Naive thymus-derived CD4-positive, alpha-beta T cell (primary cell): ENCODE measurements at regions not wholly inside any gene's neighbourhood (a gene's known extent, or its start where the extent isn't known, plus 50 kb on each side); places are given as distances from the start of the nearest gene placed in this dataset.

Experiments used
- ATAC-seq: fragments of 150-1000 bp; cut with Tn5 transposase; 2 replicates; pipeline ENCODE4 v1.10.0; 2021; ENCODE audit warnings: mild to moderate bottlenecking, moderate library complexity
- CTCF ChIA-PET: fragments of 350-600 bp; sonication (Branson Sonifier 250); formaldehyde crosslinking; loops from one replicate; lab custom pipeline; 2021; ENCODE audit warnings: antibody characterized with exemption; lab: Charles Lee
- POLR2A ChIA-PET: fragments of 350-600 bp; sonication (Branson Sonifier 250); formaldehyde crosslinking; loops from one replicate; lab custom pipeline; 2021; ENCODE audit warnings: antibody characterized with exemption, inconsistent platforms; lab: Charles Lee
- DNase-seq, 9 donors: peaks; one replicate each; pipeline versions ENCODE4 v3.0.0 to v3.0.0-alpha.2; 2020 to 2022; ENCODE audit warnings: mixed read lengths in 1 of 9
- H3K27ac ChIP-seq: one replicate; pipeline ENCODE4 v1.7.0; 2013; ENCODE audit warnings: mild to moderate bottlenecking, low read depth, low read length, moderate library complexity
- H3K27me3 ChIP-seq, 2 donors: one replicate each; pipeline ENCODE4 v1.7.0; 2013; ENCODE audit warnings: low read length in 2 of 2, mild to moderate bottlenecking in 2 of 2, moderate library complexity in 2 of 2; ENCODE audit not compliant: control insufficient read depth in 2 of 2, insufficient read depth in 2 of 2
- H3K36me3 ChIP-seq, 3 experiments: 1 replicate in 2 of 3; 2 replicates in 1 of 3; pipeline ENCODE4 v1.7.0; 2013; ENCODE audit warnings: low read length in 3 of 3, mild to moderate bottlenecking in 3 of 3, moderate library complexity in 1 of 3; ENCODE audit not compliant: insufficient read depth in 3 of 3, control insufficient read depth in 2 of 3
- H3K4me1 ChIP-seq, 2 donors: one replicate each; pipeline ENCODE4 v1.7.0; 2013; ENCODE audit warnings: low read length in 2 of 2, mild to moderate bottlenecking in 2 of 2, moderate library complexity in 1 of 2; ENCODE audit not compliant: control insufficient read depth in 2 of 2, insufficient read depth in 2 of 2
- H3K4me3 ChIP-seq: 2 replicates; pipeline ENCODE4 v1.7.0; 2013; ENCODE audit warnings: mild to moderate bottlenecking, low read length
- H3K9me3 ChIP-seq, 3 experiments: 1 replicate in 2 of 3; 2 replicates in 1 of 3; pipeline ENCODE4 v1.7.0; 2013; ENCODE audit warnings: low read length in 3 of 3; ENCODE audit not compliant: control insufficient read depth in 2 of 3
- H3K27ac Mint-ChIP-seq, 9 donors: one replicate each; pipeline ENCODE4 v1.8.0; 2020 to 2022; ENCODE audit warnings: mixed read lengths in 9 of 9, mild to moderate bottlenecking in 8 of 9, moderate library complexity in 5 of 9, inconsistent platforms in 2 of 9
- H3K27me3 Mint-ChIP-seq, 5 donors: one replicate each; pipeline ENCODE4 v1.8.0; 2021 to 2022; ENCODE audit warnings: mixed read lengths in 5 of 5, mild to moderate bottlenecking in 1 of 5
- H3K36me3 Mint-ChIP-seq, 5 donors: one replicate each; pipeline ENCODE4 v1.8.0; 2020 to 2022; ENCODE audit warnings: mixed read lengths in 5 of 5, mild to moderate bottlenecking in 3 of 5, inconsistent platforms in 1 of 5
- H3K4me1 Mint-ChIP-seq, 7 donors: one replicate each; pipeline ENCODE4 v1.8.0; 2020 to 2022; ENCODE audit warnings: mixed read lengths in 7 of 7, mild to moderate bottlenecking in 3 of 7, inconsistent platforms in 1 of 7
- H3K4me3 Mint-ChIP-seq, 10 donors: one replicate each; pipeline ENCODE4 v1.8.0; 2020 to 2022; ENCODE audit warnings: mild to moderate bottlenecking in 10 of 10, mixed read lengths in 10 of 10, moderate library complexity in 6 of 10, inconsistent platforms in 2 of 10
- H3K9me3 Mint-ChIP-seq, 11 donors: one replicate each; pipeline ENCODE4 v1.8.0; 2020 to 2022; ENCODE audit warnings: mixed read lengths in 11 of 11, mild to moderate bottlenecking in 4 of 11, inconsistent platforms in 1 of 11, moderate library complexity in 1 of 11
- intact Hi-C, 2 donors: fragments of 100-400 bp; cut with micrococcal nuclease; formaldehyde crosslinking; loops; one replicate each; pipeline ENCODE4 v1.15.1; 2023

- no peaks in the 10 kb centered on the region for H3K36me3 ChIP-seq
- no peaks in the 10 kb centered on the region for H3K27me3 Mint-ChIP-seq
- peaks cover 0 to 4% (median 0%) of the 10 kb centered on the region in 5 donors for H3K36me3 Mint-ChIP-seq
- H3K9me3 Mint-ChIP-seq: peaks cover 0 to 19% (median 4%) of the 10 kb centered on the region in 11 donors
- intact Hi-C loops: no loop called here
- no peak overlapping the region for H3K27ac Mint-ChIP-seq
- H3K4me1 ChIP-seq: no peaks in the 10 kb centered on the region
- H3K4me1 Mint-ChIP-seq: no peaks in the 10 kb centered on the region
- DNase-seq: no peak
- no peak overlapping the region for H3K27ac ChIP-seq
- no peak for ATAC-seq
- H3K4me3 ChIP-seq: no peak overlapping the region
- CTCF ChIA-PET: no interaction called here
- H3K4me3 Mint-ChIP-seq: no peak overlapping the region
- no peaks in the 10 kb centered on the region for H3K27me3 ChIP-seq
- POLR2A ChIA-PET: no interaction called here
- H3K9me3 ChIP-seq: no peaks in the 10 kb centered on the region
Observed at GRCh38 chr1:216777148-216777547, 53.9 kb upstream of the ESRRG start.
